Tibial nerve (tissue), 4 donors: ENCODE measurements at regions not wholly inside any gene's neighbourhood (a gene's known extent, or its start where the extent isn't known, plus 50 kb on each side); places are given as distances from the start of the nearest gene placed in this dataset.

Source experiments
- CTCF ChIP-seq, 5 experiments: fragments of 200-600 bp in 3 of 5; fragments of 450-650 bp in 2 of 5; sonication (generic) in 3 of 5; IDR thresholded peaks; one replicate each; pipeline ENCODE4 v1.5.1; 2016 to 2019; ENCODE audit warnings: antibody characterized with exemption in 5 of 5, mild to moderate bottlenecking in 3 of 5, moderate library complexity in 2 of 5
- EP300 ChIP-seq, 2 donors: sonication (generic); formaldehyde crosslinking; IDR thresholded peaks; one replicate each; pipeline ENCODE4 v1.6.1; 2017; ENCODE audit warnings: antibody characterized with exemption in 2 of 2, mild to moderate bottlenecking in 1 of 2
- POLR2A ChIP-seq, 2 donors: fragments of 450-650 bp; IDR thresholded peaks; one replicate each; pipeline ENCODE4 v1.6.1; 2017; ENCODE audit warnings: antibody characterized with exemption in 2 of 2, mild to moderate bottlenecking in 2 of 2, moderate library complexity in 2 of 2

GRCh38 chr5:164861610-164862009 is 1356.2 kb downstream of the MAT2B start:
- TF ChIP-seq CTCF (IDR thresholded peaks at IDR 0.05) = no peak
- no peak for TF ChIP-seq POLR2A (IDR thresholded peaks at IDR 0.05)
- TF ChIP-seq EP300 (IDR thresholded peaks at IDR 0.05) = no peak
